ENCODE measurements at regions not wholly inside any gene's neighbourhood (a gene's known extent, or its start where the extent isn't known, plus 50 kb on each side); places are given as distances from the start of the nearest gene placed in this dataset.

DNA sequence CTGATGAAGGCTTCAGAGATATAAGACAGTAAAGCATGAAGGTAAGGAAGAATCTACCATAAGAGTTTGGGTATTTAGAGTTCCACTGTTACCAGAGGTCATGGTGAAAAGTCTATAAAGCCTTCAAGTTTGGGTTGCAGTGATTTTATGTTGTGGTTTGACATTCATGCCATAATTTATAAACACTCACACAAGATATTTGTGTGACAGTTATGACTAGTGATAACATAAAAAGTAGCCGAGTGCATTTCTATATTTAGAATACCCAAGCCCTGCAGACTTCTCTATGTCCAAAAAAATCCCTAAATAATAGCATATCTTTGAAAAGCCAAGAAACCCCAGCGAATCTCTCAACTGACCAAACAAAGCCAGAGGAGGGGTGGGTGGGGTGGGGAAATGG, 229.9 kb downstream of the CXCL12 start (continued):
- TF ChIP-seq ZNF274 (IDR thresholded peaks at IDR 0.05; ENCODE audit: borderline replicate concordance, extremely low read depth, low read length) (no peak), E2F6 (IDR thresholded peaks at IDR 0.05) (no peak)

Data from H1 (cell line).